EH (cell line): ENCODE measurements at regions not wholly inside any gene's neighbourhood (a gene's known extent, or its start where the extent isn't known, plus 50 kb on each side); places are given as distances from the start of the nearest gene placed in this dataset.
"Not testable (repeated sequence)": the region's sequence is repeated elsewhere in the genome, so short reads cannot be mapped to it uniquely, and the experiment has no call there.

ENCODE experiments used
- DNase-seq: peaks from one replicate; pipeline ENCODE4 v3.0.0-alpha.2; 2015; ENCODE audit warnings: low read depth

DNA sequence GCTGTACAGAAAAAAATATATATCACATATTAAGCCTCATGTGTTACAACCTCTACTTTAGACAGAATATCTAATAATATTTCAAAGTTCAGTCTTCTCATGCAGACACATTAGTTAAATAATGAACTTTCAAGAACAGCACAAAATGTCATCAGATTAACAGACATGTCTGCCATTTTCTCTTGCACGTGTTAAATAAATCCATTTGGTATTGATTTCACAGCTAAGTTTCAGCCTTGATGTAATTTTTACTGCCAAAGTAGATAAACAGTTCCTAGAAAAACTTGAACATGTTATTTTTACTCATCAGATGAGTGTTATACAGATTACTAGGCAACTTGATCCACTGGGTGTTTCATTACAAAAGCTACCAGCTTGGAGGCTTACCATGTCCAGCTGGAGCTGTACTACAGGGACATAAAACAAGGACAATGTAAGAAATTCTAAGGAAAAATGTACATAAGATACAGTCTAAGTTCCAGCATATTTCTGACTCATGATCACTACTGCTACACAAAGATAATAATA lies 290.7 kb upstream of the DDX18 start:
- DNase-seq = no peak

DNA sequence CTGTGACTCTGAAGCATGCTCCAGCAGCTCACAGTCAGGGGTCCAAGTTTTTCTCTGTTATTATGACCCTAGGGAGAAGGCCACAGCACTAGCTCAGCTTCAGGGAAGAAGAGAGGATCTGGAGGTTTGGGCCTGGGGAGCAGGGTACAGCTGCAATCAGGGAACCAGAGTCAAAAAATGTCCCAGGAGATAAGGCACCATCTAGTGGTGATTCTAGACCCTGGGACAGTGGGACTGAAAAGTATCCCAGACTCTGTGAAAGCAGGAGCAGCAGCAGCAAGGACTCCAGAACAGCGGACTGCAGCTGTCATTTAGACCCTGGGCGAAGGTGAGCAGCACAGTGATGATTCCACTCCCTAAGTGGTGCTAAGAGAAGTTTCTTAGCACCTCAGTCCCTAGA lies 278.4 kb upstream of the DDX18 start:
- no peak for DNase-seq

DNA sequence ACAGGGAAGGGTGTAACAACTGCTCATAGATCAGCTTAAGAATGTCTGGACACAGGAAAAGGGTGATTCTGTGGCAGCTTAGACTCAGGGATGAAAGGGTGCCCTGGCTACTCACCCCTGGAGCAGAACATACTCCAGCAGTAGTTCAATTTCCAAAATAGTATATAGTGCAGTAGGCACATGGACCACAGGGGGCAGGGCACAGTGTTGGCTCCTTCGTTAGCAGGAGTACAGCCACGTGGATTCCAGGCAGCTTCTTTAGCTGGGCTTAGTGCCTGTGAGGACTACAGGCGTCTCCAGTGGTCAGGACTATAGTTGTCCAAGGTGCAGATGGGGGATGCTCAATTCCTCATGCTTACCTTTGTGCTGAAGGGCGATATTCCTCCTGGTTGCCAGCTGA lies 277.5 kb upstream of the DDX18 start:
- DNase-seq = no peak

DNA sequence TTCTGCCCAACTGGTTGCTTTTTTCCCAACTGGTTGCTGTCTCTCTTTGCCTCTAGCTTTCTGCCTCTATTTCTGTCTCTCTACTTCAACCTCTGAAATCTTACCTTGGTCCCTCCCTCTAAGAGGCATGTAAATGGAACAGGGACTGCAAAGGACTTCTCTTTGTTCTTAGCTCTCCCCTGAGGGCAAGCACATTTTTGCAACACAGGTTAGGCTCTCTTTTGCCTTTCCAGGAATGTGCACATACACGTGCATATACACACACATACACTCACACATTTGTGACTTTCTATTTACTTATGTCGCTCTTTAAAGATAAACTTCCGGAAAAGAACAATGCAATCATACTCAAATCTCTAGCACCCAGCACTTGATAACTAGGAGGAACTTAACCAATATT lies 262.6 kb upstream of the DDX18 start:
- no peak for DNase-seq

DNA sequence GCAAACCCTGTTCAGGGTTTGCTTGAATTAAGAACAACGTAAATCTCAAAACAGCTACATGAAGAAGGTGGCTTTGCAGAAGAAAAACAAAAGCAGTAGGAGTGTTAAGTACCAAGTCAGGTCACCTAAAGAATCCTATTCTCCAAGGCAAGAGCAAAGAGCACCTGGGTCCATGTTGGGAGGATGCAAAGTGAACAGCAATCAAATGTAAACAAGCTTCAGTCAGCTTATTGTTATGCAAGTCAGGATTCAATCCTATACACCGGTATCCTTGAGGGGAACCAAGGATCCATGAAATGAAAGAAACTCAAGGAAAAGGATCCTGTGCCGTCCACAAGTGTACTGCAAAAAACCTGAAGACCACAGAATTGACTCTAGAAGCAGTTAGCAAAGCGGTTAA lies 261.0 kb upstream of the DDX18 start:
- no peak for DNase-seq

DNA sequence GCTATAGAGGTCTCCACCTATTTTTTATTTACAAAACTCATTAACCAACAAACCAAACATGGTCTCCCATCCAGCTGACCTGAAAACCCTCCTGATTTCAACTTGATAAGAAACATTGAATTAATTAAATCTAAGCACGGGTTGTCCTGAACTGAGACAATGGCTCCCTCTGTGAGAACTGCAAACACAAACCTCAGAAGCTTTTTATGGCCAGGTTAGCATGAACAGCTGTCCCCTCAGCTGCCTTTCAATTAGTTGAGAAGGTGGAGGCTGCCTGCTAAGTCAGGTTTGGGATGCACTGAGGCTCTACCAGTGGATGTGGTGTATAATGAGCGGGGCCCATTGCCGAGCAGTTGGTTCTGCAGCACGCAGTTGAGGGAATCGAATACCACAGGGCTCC lies 258.5 kb upstream of the DDX18 start:
- no peak for DNase-seq

DNA sequence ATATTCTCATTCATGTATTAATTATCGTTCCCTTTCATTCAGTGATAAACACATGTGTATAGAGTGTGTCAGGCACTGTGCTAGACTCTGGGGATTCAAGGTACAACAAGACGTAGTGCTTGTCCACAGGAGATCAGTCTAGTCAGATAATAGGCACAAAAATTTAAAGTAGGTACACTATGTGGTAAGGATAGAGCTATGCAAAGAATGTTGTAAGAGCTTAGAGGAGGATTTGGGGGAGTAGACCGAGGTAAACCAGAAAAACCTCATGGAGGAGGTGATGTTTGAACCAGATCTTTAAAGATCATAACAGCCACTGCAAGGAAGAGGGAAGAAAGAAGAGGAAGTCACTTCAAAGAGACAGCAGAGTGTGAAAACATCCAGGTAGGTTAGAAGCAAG lies 256.9 kb upstream of the DDX18 start:
- no peak for DNase-seq

DNA sequence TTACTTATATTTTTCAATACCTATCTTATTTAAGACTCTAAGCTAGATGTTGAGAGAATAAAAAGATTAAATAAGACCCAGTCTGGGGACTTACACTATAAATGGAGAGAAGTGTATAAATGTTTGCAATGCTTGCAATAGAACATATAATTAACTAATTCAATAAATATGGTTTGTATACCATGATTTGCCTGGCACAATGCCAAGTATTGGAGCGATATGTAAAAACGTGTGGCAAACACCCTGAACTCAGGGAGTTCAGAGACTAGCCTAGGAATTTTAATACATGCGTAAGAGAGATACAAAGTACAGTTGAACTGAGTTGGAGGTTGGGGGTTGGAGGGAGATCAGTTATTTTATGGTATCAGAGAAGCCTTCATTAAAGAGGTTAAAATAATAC lies 251.8 kb upstream of the DDX18 start:
- no peak for DNase-seq

DNA sequence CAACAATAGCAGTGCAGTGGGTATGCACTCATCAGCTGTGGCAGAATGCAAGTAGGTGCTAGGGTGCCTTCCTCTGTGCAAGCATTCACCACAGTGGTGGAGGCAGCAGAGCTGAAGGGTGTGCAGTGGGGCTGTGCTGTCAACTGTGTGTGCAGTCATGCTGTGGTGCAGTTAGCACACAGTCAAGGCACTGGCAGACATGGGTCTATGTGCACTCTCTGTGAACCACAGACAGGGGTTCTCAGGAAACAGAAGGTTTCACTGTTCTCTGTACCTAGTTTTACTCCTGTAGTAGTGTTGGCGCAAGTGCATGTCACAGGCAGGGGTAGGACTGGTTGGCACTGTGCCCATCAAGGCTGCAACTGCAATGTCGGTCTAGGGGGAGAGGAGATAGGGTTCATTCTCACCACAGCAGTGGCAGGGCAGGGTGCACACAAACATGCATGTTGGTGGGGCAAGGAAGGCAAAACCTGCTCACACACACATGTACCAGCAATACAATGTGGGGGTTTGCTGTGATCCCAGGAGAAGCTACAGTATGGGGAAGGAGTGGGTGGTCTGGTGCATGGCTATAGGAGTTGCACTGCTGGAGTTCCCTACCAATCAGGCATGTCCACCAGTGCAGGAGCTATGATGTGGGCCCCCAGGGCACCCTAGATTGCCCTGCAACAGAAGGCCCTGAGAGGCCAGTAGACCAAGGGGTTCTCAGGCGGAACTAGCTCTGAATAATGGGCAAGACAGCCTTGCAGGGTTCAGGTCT lies 242.7 kb upstream of the DDX18 start:
- no peak for DNase-seq

DNA sequence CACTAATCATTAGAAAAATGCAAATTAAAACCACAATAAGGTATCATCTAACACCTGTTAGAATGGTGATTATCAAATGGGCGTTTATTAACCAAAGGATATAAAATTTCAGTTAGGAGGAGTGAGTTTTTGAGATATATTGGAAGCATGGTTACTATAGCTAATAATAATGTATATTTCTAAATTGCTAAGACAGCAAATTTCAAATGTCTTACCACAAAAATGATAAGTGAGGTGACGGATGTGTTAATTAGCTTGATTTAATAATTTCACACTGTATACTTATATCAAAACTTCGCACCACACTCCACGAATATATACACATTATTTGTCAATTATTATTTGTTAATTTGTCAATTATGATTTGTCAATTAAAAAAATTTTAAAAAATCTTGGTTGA lies 227.2 kb upstream of the DDX18 start:
- DNase-seq = no peak

DNA sequence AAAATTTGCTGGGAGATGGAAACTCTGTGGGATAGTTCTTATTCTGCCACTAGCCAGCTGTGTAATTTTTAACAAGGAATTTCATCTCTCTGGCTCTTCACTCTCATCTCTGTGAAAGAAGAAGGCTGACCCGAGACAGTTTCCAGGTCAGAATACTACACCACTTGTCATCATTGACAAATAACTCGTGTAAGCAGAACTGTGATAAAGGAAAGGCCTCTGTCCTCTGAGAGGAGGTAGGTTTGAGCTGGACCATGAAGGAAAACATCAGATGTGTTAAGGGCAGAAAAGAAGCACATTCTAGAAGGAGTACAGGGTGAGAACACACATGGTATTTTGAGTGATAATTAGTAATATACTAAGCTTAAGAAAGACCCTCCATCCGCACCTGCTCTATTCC lies 211.4 kb upstream of the DDX18 start:
- no peak for DNase-seq

DNA sequence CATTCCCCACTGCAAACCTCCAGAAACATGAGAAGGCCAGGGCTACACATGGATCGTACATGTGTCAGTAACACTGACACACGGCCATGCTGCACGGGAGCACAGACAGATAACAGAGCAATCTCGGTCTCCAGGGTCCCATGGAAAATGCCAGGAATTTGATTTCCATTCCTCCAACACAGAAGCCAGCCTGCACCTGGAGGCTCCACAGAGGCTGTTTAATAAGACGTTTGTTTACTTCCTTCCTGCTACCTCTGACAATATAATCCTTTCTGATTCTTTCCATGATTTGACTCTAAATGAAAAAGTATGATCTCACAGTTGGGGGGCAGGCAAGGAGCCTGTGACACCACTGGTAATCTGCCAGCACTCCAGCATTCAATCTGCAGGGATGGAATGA lies 210.9 kb upstream of the DDX18 start:
- no peak for DNase-seq

DNA sequence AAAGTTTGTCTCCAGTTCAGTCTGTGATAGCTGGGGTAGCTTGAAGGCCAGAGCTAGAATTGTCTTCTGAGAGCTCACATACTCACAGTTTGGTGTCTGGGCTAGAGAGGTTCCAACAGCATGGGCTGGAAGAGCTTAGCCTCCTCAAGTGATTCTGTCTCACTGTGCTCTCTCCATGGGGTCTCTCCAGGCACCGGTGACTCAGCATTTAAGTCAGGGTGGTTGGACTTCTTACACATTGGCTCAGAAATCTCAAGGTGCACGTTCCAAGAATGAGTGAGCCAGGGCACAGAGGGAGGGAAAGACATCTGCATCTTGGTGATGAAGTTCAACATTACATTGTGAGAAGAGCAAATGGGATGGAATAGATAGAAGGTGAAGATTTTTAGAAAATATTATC lies 207.3 kb upstream of the DDX18 start:
- no peak for DNase-seq

DNA sequence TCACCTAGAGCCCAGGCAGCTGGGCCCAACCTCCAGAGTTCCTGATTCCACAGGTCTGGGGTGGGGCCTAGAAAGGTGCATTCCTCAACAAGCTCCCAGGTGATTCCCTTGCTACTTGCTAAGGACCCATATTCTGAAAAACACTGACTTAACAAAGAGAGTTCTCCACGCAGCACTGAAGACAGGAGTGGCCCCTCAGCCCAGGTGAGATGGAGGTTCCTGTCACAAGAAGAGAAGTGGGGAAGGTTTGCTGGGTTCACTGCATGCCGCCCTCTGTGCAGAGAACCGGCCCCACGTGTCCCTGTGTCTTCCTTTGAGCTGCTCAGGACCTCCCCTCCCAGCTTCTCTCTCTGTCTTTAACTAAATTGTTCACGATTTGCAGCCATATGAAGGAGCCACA lies 201.4 kb upstream of the DDX18 start:
- DNase-seq = no peak

DNA sequence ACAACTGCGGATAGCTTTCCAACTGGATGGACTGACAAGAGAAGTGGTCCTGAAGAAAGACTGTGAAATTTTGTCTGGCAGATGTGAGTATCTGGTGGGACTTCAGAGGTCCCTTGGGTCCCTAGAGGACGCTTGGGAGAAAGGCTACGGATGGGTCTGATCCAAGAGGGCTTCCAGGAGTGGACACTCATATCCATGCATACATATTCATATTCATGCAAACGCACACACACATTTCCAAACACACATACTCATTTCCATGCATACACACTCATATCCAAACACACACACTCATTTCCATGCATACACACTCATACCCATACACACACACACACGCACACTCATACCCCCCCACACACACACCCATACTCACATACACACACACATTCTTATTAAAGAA lies 200.2 kb upstream of the DDX18 start:
- DNase-seq = no peak

DNA sequence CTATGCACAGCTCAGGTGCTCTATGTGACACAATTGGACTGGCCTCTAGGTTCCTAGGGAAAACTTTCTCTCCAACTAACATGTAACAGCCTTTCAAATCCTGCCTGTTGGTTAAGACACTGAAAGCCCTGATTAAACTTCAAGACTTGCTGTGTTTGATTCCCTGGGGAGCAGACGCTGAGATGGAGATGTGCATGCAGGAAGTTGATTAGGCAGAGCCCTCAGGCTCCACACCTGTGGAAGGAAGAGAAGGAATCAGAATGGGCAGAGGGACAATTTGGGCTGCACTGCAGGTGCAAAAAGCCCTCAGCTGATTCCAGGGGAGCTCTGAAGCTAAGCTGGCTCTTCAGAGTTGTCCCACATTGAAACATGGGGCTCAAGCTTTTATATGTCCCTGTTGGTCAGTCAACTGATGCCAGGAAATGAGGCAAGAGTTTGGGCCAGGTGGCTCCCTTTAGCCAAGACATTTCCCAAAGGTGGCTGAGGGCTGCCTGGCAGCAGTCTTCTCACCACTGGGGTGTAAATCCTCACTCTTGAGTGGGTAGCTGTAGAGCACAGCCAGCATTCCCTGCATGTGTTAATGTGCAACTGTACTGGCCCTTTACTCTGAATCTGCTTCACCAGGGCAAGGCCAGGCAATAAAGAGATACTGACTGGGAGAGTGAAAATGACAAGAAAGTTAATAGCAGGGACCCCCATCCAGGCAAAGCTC lies 199.5 kb upstream of the DDX18 start:
- DNase-seq = no peak

DNA sequence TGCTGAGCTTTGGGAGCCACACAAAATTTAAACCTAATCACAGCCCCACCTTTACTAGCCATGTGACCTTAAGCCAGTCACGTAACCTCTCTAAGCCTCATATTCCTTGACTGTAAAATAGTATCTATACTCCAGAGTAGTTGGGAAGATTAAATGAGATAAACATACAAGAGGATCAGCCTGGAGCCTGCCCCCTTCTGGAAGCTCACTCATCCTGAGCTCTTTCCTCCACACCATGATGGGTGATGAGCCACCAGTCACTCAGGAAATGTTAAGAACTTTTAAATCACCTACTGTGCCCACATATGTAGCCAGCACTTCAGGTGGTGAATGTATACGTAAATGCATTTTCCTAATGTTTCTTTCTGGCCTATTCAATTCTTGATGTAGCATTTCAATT lies 195.9 kb upstream of the DDX18 start:
- no peak for DNase-seq

DNA sequence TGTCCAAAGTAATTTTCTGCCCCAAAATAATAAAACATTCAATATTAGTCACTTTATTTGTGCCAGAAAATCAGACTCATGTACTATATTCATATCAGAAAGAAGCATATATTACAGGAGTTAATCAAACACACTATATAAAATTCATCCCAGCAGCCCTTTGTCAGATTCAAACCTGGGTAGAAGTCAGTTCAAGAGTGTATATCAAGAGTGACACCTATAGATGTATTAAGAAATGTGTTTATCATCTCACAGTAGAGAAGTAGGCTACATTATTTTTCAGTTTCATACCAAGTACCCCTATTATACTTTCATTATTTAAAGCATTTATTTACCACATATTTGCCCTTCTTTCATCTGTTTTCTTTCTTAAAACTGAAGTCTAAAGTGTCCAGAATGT lies 193.2 kb upstream of the DDX18 start:
- DNase-seq = no peak

DNA sequence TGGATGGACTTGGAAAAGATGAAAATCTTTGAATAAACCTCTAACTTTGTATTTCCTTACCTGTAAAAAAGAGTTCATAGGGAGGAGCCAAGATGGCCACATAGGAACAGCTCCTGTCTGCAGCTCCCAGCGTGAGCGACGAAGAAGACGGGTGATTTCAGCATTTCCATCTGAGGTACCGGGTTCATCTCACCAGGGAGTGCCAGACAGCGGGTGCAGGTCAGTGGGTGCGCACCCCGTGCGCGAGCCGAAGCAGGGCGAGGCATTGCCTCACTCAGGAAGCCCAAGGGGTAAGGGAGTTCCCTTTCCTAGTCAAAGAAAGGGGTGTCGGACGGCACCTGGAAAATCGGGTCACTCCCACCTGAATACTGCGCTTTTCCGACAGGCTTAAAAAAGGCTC lies 191.3 kb upstream of the DDX18 start:
- DNase-seq = not testable (repeated sequence)

DNA sequence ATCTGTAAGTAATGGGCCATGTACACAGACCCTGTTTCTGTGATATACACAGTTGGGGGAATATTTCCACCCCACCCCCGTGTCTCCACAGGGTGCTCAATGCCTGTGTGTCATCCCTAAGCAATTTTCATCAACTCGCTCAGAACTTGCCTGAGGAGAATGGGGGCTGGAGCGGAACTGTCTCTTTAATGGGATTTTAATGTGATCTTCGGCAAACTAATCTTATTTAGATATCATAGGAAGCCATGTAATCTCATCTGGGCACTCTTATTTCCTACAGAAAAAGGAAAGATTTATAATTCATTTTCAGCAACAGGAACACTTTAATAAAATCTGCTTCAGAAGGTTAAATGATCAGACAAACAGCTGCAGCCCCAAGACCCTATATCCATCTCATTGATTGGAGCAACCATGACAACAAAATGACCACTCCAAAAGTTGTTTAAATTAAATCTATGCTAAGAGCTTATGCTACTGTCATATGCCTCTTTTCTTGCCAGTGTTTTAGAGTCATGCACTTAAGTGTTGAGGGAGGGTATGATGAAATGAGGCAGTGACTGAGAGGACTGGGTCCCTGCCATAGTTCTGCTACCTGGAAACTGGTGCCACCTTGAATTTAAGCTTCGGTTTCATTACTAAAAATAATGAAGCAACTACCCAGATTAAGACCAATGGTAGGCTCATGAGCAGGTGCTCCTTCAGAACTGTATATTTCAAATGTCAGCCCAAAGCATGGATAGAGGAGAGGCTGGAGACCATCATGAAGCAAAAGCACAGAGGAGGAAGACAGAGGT lies 183.1 kb upstream of the DDX18 start:
- DNase-seq = no peak

DNA sequence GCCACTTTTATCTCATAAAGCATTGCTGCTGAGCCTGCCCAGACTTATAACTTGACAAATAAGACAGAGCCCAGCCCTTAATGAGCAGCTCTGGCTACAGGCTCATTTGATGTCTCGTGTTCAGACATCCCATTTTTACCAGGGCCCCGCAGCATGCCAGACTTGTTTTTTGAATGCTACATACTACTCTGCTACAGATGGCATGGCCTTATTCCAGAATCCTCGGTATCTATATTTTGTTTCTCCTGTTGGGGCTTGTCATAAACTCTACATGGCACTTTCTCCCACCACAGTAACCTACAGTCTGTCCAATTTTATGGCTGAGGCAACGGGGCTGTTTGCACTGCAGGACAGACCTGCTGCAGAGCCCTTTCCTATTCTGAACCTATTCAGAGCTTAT lies 179.0 kb upstream of the DDX18 start:
- no peak for DNase-seq

DNA sequence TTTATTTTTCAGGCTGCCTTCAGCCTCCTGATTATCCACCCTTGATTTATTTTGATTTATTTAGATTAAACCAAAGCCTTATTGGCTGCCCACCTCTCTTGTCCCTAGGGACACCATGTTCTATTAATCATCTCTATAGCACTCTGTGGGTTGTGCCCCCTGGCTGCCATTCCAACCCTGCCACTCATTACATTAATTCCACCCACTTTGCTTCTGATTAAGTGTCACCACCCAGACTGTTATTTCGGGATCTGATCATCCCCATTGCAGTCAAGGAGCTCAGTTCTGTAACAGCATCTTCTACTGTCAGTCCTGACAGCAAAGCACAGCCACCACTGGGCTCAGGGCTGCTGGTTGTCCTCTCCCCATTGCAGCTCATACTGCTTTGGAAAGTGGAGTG lies 175.1 kb upstream of the DDX18 start:
- DNase-seq = no peak

DNA sequence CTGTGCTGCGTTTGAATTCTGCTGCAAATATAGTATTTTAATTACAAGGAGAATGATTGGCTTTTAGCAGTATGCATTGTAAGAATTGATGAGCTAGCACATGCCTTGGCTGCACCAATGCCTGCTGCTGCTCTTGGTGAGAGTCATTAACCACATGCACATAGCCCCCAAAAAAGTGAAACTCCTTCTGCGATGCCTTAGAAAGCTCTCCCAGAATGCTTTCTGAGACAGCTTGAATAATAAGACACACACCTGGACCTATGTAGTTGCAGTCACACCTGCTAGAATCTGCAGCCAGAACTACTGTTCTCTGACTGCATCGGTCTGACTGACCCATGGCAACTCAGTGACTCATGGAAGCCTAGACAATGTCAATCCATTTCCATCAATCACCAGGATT lies 170.1 kb upstream of the DDX18 start:
- no peak for DNase-seq
